OCI-LY7 (cell line): ENCODE measurements at regions not wholly inside any gene's neighbourhood (a gene's known extent, or its start where the extent isn't known, plus 50 kb on each side); places are given as distances from the start of the nearest gene placed in this dataset.

ENCODE experiments used
- BruUV-seq: library from RNA; stranded (reverse); fragments of 400-500 nt; replicated peaks from 2 replicates; lab custom pipeline; 2021; lab: Mats Ljungman, UMichigan
- CTCF ChIA-PET: fragments of 300-600 bp; sonication (Branson Sonifier 250); formaldehyde crosslinking; loops from one replicate; lab custom pipeline; 2022; ENCODE audit warnings: antibody characterized with exemption; ENCODE audit not compliant: unreplicated experiment; lab: Charles Lee
- POLR2A ChIA-PET: fragments of 300-600 bp; sonication (Branson Sonifier 250); formaldehyde crosslinking; loops from one replicate; lab custom pipeline; 2022; ENCODE audit warnings: antibody characterized with exemption; lab: Charles Lee
- DNase-seq: peaks from one replicate; pipeline ENCODE4 v3.0.0-alpha.2; 2015; ENCODE audit warnings: low spot score
- H2AFZ ChIP-seq: fragments of 200-600 bp; sonication (generic), shearing (Covaris generic); 2 replicates; pipeline ENCODE4 v1.6.1; 2014; ENCODE audit warnings: mild to moderate bottlenecking, antibody characterized with exemption, low read length, moderate library complexity
- H3K27ac ChIP-seq: fragments of 200-600 bp; sonication (generic); 2 replicates; pipeline ENCODE4 v1.5.1; 2014; ENCODE audit warnings: mixed run types, low read depth, mild to moderate bottlenecking, moderate library complexity, low read length, inconsistent platforms; ENCODE audit not compliant: poor library complexity, severe bottlenecking
- H3K36me3 ChIP-seq: fragments of 200-600 bp; sonication (generic); 2 replicates; pipeline ENCODE4 v1.6.1; 2014; ENCODE audit warnings: mild to moderate bottlenecking, antibody characterized with exemption, low read length, moderate library complexity, mixed read lengths; ENCODE audit not compliant: insufficient read depth
- H3K4me1 ChIP-seq: fragments of 200-600 bp; sonication (generic); 2 replicates; pipeline ENCODE4 v1.5.1; 2014; ENCODE audit warnings: mild to moderate bottlenecking, low read length; ENCODE audit not compliant: insufficient read depth, poor library complexity, severe bottlenecking
- H3K4me2 ChIP-seq: fragments of 200-600 bp; sonication (generic); 2 replicates; pipeline ENCODE4 v1.6.1; 2014; ENCODE audit warnings: mild to moderate bottlenecking, low read length
- H3K4me3 ChIP-seq: fragments of 200-600 bp; sonication (generic); 2 replicates; pipeline ENCODE4 v1.5.1; 2014; ENCODE audit warnings: mild to moderate bottlenecking, low read depth, low read length; ENCODE audit not compliant: poor library complexity, severe bottlenecking
- H3K79me2 ChIP-seq: fragments of 200-600 bp; sonication (generic); 2 replicates; pipeline ENCODE4 v1.6.1; 2016; ENCODE audit warnings: low read depth, mild to moderate bottlenecking, low read length, moderate library complexity, mixed read lengths; ENCODE audit not compliant: insufficient read depth
- H3K9me2 ChIP-seq: fragments of 200-600 bp; sonication (generic); 2 replicates; pipeline ENCODE4 v1.6.1; 2016; ENCODE audit warnings: mild to moderate bottlenecking, low read length, mixed read lengths; ENCODE audit not compliant: insufficient read depth
- H3K9me3 ChIP-seq: fragments of 200-600 bp; sonication (generic); 2 replicates; pipeline ENCODE4 v1.6.1; 2014; ENCODE audit warnings: mild to moderate bottlenecking, mixed run types, low read length, mixed read lengths
- H4K20me1 ChIP-seq: fragments of 200-600 bp; sonication (generic); 2 replicates; pipeline ENCODE4 v1.6.1; 2014; ENCODE audit warnings: mild to moderate bottlenecking, antibody characterized with exemption, low read length, moderate library complexity, mixed read lengths; ENCODE audit not compliant: insufficient read depth
- CTCF ChIP-seq: fragments of 200-600 bp; sonication (generic); conservative IDR thresholded peaks from 2 replicates; pipeline ENCODE4 v1.5.1; 2014; ENCODE audit warnings: mild to moderate bottlenecking, antibody characterized with exemption, low read length, moderate library complexity, mixed read lengths
- EZH2phosphoT487 ChIP-seq: fragments of 200-600 bp; sonication (generic); IDR thresholded peaks from 2 replicates; pipeline ENCODE4 v1.6.1; 2018; ENCODE audit warnings: low read depth, borderline replicate concordance, mild to moderate bottlenecking, mixed run types, antibody characterized with exemption, low read length, moderate library complexity, mixed read lengths
- intact Hi-C: fragments of 100-400 bp; cut with micrococcal nuclease; formaldehyde crosslinking; loops from one replicate; pipeline ENCODE4 v1.10.0; 2022; ENCODE audit not compliant: unreplicated experiment

GRCh38 chr11:97995874-97996273 lies 1024.9 kb upstream of the CNTN5 start:
- Histone ChIP-seq H3K27ac (no peak overlapping the region), H4K20me1 (no peaks in the 10 kb centered on the region)
- no TSS peak for BruUV-seq

GRCh38 chr11:97996762-97997161 lies 1024.0 kb upstream of the CNTN5 start:
- no peaks in the 10 kb centered on the region for H3K4me1 ChIP-seq
- intact Hi-C loops: no loop called here
- no peaks in the 10 kb centered on the region for H3K9me2 ChIP-seq
- no peak overlapping the region for H3K4me3 ChIP-seq
- no peaks in the 10 kb centered on the region for H4K20me1 ChIP-seq
- BruUV-seq: no TSS peak
- TF ChIP-seq EZH2phosphoT487 (no peak), CTCF (no peak)
- no peaks in the 10 kb centered on the region for H3K9me3 ChIP-seq
- no peaks in the 10 kb centered on the region for H3K36me3 ChIP-seq
- ChIA-PET POLR2A (interaction anchor here (0.5 kb wide), 1 partner anchor 377 kb away, joined by 4 read pairs; no protein-coding TSS in a partner anchor), CTCF (no interaction called here)
- no peak overlapping the region for H2AFZ ChIP-seq
- no peaks in the 10 kb centered on the region for H3K79me2 ChIP-seq
- H3K27ac ChIP-seq: no peak overlapping the region
- no peak for DNase-seq
- H3K4me2 ChIP-seq: no peak overlapping the region

More at GRCh38 chr11:97995874-97996273, 1024.9 kb upstream of the CNTN5 start:
- POLR2A ChIA-PET: interaction anchor here (0.7 kb wide), 1 partner anchor 10 kb away, joined by 3 read pairs; no protein-coding TSS in a partner anchor
- no peaks in the 10 kb centered on the region for H3K79me2 ChIP-seq
- no peak overlapping the region for H3K4me3 ChIP-seq
- CTCF ChIA-PET: no interaction called here
- no peaks in the 10 kb centered on the region for H3K4me1 ChIP-seq
- intact Hi-C loops: no loop called here
- no peak for TF ChIP-seq CTCF
- TF ChIP-seq EZH2phosphoT487: no peak
- no peak overlapping the region for H3K4me2 ChIP-seq
- no peak for DNase-seq
- H3K9me3 ChIP-seq: no peaks in the 10 kb centered on the region
- no peak overlapping the region for H2AFZ ChIP-seq
- no peaks in the 10 kb centered on the region for H3K9me2 ChIP-seq
- no peaks in the 10 kb centered on the region for H3K36me3 ChIP-seq

GRCh38 chr11:98003606-98004371 lies 1017.0 kb upstream of the CNTN5 start:
- Histone ChIP-seq H4K20me1 (no peaks in the 10 kb centered on the region), H3K9me3 (no peaks in the 10 kb centered on the region), H3K4me1 (no peaks in the 10 kb centered on the region), H3K36me3 (no peaks in the 10 kb centered on the region), H2AFZ (no peak overlapping the region), H3K27ac (no peak overlapping the region), H3K9me2 (no peaks in the 10 kb centered on the region), H3K79me2 (no peaks in the 10 kb centered on the region), H3K4me2 (no peak overlapping the region), H3K4me3 (no peak overlapping the region)
- CTCF ChIA-PET: no interaction called here
- POLR2A ChIA-PET: no interaction called here
- intact Hi-C loops: no loop called here
- TF ChIP-seq CTCF (no peak), EZH2phosphoT487 (no peak)
- DNase-seq: no peak
- no TSS peak for BruUV-seq
